ENCODE measurements at regions not wholly inside any gene's neighbourhood (a gene's known extent, or its start where the extent isn't known, plus 50 kb on each side); places are given as distances from the start of the nearest gene placed in this dataset.

DNA sequence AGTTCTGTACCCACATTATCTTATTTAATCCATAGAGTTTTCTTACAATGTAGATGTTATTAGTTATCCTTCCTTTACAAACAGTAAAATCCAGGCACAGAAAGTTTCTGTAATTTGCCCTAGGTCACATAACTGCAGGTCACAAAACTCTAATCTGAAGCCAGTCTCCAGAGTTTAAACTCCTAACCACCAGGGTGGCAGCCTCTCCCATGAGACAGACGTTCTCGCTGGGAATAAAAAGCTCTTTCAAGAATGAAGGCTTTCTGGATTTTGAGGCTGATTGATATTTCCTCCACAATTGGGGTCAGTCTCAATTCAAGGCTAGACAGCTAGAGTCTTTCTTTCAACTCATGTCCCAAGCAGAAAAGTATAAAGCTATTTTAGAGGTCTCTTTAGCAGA, 95.8 kb upstream of the PLEKHG7 start:
- TF ChIP-seq, protein P1, sequence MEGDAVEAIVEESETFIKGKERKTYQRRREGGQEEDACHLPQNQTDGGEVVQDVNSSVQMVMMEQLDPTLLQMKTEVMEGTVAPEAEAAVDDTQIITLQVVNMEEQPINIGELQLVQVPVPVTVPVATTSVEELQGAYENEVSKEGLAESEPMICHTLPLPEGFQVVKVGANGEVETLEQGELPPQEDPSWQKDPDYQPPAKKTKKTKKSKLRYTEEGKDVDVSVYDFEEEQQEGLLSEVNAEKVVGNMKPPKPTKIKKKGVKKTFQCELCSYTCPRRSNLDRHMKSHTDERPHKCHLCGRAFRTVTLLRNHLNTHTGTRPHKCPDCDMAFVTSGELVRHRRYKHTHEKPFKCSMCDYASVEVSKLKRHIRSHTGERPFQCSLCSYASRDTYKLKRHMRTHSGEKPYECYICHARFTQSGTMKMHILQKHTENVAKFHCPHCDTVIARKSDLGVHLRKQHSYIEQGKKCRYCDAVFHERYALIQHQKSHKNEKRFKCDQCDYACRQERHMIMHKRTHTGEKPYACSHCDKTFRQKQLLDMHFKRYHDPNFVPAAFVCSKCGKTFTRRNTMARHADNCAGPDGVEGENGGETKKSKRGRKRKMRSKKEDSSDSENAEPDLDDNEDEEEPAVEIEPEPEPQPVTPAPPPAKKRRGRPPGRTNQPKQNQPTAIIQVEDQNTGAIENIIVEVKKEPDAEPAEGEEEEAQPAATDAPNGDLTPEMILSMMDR (conservative IDR thresholded peaks at IDR 0.05; ENCODE audit: low read length) = no peak
- TF ChIP-seq EZH2phosphoT487 (IDR thresholded peaks at IDR 0.05; ENCODE audit: borderline replicate concordance, low read depth, low read length) = no peak

Data from OCI-LY7 (cell line).